Karpas-422 (cell line): ENCODE measurements at regions not wholly inside any gene's neighbourhood (a gene's known extent, or its start where the extent isn't known, plus 50 kb on each side); places are given as distances from the start of the nearest gene placed in this dataset.

ENCODE experiments used
- DNase-seq: peaks from one replicate; pipeline ENCODE4 v3.0.0-alpha.2; 2015
- H2AFZ ChIP-seq: fragments of 200-600 bp; sonication (generic); 2 replicates; pipeline ENCODE4 v1.6.1; 2014; ENCODE audit warnings: antibody characterized with exemption, low read length, mixed read lengths
- H3K27ac ChIP-seq: fragments of 200-600 bp; sonication (generic); 2 replicates; pipeline ENCODE4 v1.5.1; 2014; ENCODE audit warnings: mild to moderate bottlenecking, low read length, moderate library complexity
- H3K27me3 ChIP-seq: fragments of 200-600 bp; sonication (generic); 2 replicates; pipeline ENCODE4 v1.6.1; 2014; ENCODE audit warnings: low read length, mixed read lengths
- H3K36me3 ChIP-seq: fragments of 200-600 bp; sonication (generic); 2 replicates; pipeline ENCODE4 v1.6.1; 2014; ENCODE audit warnings: low read length, mixed read lengths; ENCODE audit not compliant: insufficient read depth
- H3K4me1 ChIP-seq: fragments of 200-600 bp; sonication (generic); 2 replicates; pipeline ENCODE4 v1.6.1; 2014; ENCODE audit warnings: mild to moderate bottlenecking, low read length, mixed read lengths
- H3K4me2 ChIP-seq: fragments of 200-600 bp; sonication (generic); 2 replicates; pipeline ENCODE4 v1.6.1; 2014; ENCODE audit warnings: low read length, low read depth, mild to moderate bottlenecking; ENCODE audit not compliant: poor library complexity, severe bottlenecking
- H3K4me3 ChIP-seq: fragments of 200-600 bp; sonication (generic); 2 replicates; pipeline ENCODE4 v1.5.1; 2014; ENCODE audit warnings: mild to moderate bottlenecking, antibody characterized with exemption, low read length, mixed read lengths
- H3K79me2 ChIP-seq: fragments of 200-600 bp; sonication (generic); 2 replicates; pipeline ENCODE4 v1.6.1; 2014; ENCODE audit warnings: mild to moderate bottlenecking, low read length, mixed read lengths
- H3K9ac ChIP-seq: fragments of 200-600 bp; sonication (generic); 2 replicates; pipeline ENCODE4 v1.6.0; 2014; ENCODE audit warnings: low read length
- H3K9me2 ChIP-seq: fragments of 200-600 bp; sonication (generic), shearing (Covaris generic); replicated peaks from 2 replicates; pipeline ENCODE4 v1.6.0; 2014; ENCODE audit warnings: mild to moderate bottlenecking, low read length, moderate library complexity; ENCODE audit not compliant: insufficient read depth
- H3K9me3 ChIP-seq: fragments of 300-700, 200-600 bp; sonication (generic); 2 replicates; pipeline ENCODE4 v1.6.1; 2014; ENCODE audit warnings: low read length, mixed read lengths
- H4K20me1 ChIP-seq: fragments of 200-600 bp; sonication (generic); 2 replicates; pipeline ENCODE4 v1.6.1; 2014; ENCODE audit warnings: mild to moderate bottlenecking, antibody characterized with exemption, low read length, low read depth; ENCODE audit not compliant: insufficient read depth

DNA sequence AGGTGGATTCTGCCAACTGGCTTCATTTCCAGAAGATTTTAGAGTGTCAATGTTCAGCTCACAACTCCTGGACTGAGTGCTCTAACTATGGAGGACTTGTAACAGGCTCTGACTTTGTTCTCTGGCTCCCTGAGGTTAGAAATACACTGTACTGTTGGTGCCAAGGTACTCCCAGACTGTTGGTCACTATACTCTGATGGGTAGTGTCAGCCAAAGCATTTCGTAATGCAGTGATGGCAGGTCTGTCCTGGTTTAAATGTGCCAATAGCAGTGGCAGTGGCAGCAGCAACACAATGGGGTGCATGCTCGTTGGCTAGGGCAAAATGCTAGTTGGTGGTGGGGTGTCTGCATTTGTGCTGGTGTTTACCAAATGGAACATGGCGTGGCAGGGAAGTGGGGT is 472.2 kb downstream of the TDRD3 start:
- H3K9me2 ChIP-seq: no peaks in the 10 kb centered on the region
- H3K9me3 ChIP-seq: no peaks in the 10 kb centered on the region
- H3K4me1 ChIP-seq: no peaks in the 10 kb centered on the region
- no peak overlapping the region for H3K4me3 ChIP-seq
- no peak overlapping the region for H3K4me2 ChIP-seq
- H3K9ac ChIP-seq: no peak overlapping the region
- H4K20me1 ChIP-seq: no peaks in the 10 kb centered on the region
- no peak for DNase-seq
- H3K27ac ChIP-seq: no peak overlapping the region
- H3K36me3 ChIP-seq: no peaks in the 10 kb centered on the region
- no peaks in the 10 kb centered on the region for H3K79me2 ChIP-seq
- H2AFZ ChIP-seq: no peak overlapping the region
- no peaks in the 10 kb centered on the region for H3K27me3 ChIP-seq

- H3K9me2 ChIP-seq: no peaks in the 10 kb centered on the region
- no peak for DNase-seq
- H3K27ac ChIP-seq: no peak overlapping the region
- H2AFZ ChIP-seq: no peak overlapping the region
- no peaks in the 10 kb centered on the region for H3K36me3 ChIP-seq
- H3K27me3 ChIP-seq: no peaks in the 10 kb centered on the region
- no peak overlapping the region for H3K4me2 ChIP-seq
- no peak overlapping the region for H3K9ac ChIP-seq
- H3K9me3 ChIP-seq: no peaks in the 10 kb centered on the region
- no peak overlapping the region for H3K4me3 ChIP-seq
- H3K79me2 ChIP-seq: no peaks in the 10 kb centered on the region
- H3K4me1 ChIP-seq: no peaks in the 10 kb centered on the region
- H4K20me1 ChIP-seq: no peaks in the 10 kb centered on the region
Observed at GRCh38 chr13:60862036-60862435, 465.0 kb downstream of the TDRD3 start.

DNA sequence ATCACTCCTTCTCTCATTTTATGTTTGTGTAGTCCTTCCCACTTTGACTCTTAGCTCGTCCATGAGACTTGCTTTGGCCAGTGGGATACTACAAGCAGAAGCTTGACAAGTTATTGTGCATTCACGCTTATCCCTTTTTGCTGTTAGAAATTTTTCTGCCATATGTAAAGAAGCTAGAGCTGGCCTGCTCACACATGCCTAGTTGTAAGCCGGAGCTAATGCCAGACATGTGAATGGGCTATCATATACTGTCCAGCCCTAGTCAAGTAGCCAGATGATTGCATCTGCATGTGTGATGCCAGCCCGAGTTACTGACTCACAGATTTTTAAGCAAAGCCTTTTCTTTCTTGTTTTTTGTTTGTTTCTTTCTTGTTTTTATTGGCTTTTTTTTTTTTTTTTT is 460.7 kb downstream of the TDRD3 start:
- H3K27ac ChIP-seq: no peak overlapping the region
- H3K4me2 ChIP-seq: no peak overlapping the region
- no peaks in the 10 kb centered on the region for H3K27me3 ChIP-seq
- H3K9ac ChIP-seq: no peak overlapping the region
- no peaks in the 10 kb centered on the region for H3K4me1 ChIP-seq
- no peak for DNase-seq
- H4K20me1 ChIP-seq: no peaks in the 10 kb centered on the region
- H2AFZ ChIP-seq: no peak overlapping the region
- no peak overlapping the region for H3K4me3 ChIP-seq
- H3K9me2 ChIP-seq: no peaks in the 10 kb centered on the region
- no peaks in the 10 kb centered on the region for H3K9me3 ChIP-seq
- no peaks in the 10 kb centered on the region for H3K79me2 ChIP-seq
- no peaks in the 10 kb centered on the region for H3K36me3 ChIP-seq

- no peak overlapping the region for H3K27ac ChIP-seq
- H3K9me3 ChIP-seq: no peaks in the 10 kb centered on the region; the same call in 1 of the 2 replicates
- no peaks in the 10 kb centered on the region for H3K9me2 ChIP-seq
- no peak overlapping the region for H3K9ac ChIP-seq
- H3K4me2 ChIP-seq: no peak overlapping the region
- H2AFZ ChIP-seq: no peak overlapping the region
- H3K27me3 ChIP-seq: no peaks in the 10 kb centered on the region
- no peaks in the 10 kb centered on the region for H3K79me2 ChIP-seq
- H3K4me3 ChIP-seq: no peak overlapping the region
- no peaks in the 10 kb centered on the region for H4K20me1 ChIP-seq
- H3K4me1 ChIP-seq: no peaks in the 10 kb centered on the region
- DNase-seq: no peak
- H3K36me3 ChIP-seq: no peaks in the 10 kb centered on the region
Observed at GRCh38 chr13:60852886-60853285, 455.9 kb downstream of the TDRD3 start.

- no peak for DNase-seq
- Histone ChIP-seq H3K9me3 (peaks cover 4% of the 10 kb centered on the region), H3K4me3 (no peak overlapping the region), H3K9ac (no peak overlapping the region), H3K27me3 (no peaks in the 10 kb centered on the region), H4K20me1 (no peaks in the 10 kb centered on the region), H2AFZ (no peak overlapping the region), H3K4me2 (no peak overlapping the region), H3K79me2 (no peaks in the 10 kb centered on the region), H3K36me3 (no peaks in the 10 kb centered on the region), H3K27ac (no peak overlapping the region), H3K9me2 (no peaks in the 10 kb centered on the region), H3K4me1 (no peaks in the 10 kb centered on the region)
Observed at GRCh38 chr13:60851378-60851777, 454.4 kb downstream of the TDRD3 start.

- DNase-seq: no peak
- no peaks in the 10 kb centered on the region for H3K9me2 ChIP-seq
- no peaks in the 10 kb centered on the region for H3K27me3 ChIP-seq
- peaks cover 7% of the 10 kb centered on the region for H3K9me3 ChIP-seq
- H3K4me2 ChIP-seq: no peak overlapping the region
- H3K4me3 ChIP-seq: no peak overlapping the region
- H3K4me1 ChIP-seq: no peaks in the 10 kb centered on the region
- H3K36me3 ChIP-seq: no peaks in the 10 kb centered on the region
- H3K79me2 ChIP-seq: no peaks in the 10 kb centered on the region
- H3K27ac ChIP-seq: no peak overlapping the region
- H3K9ac ChIP-seq: no peak overlapping the region
- no peak overlapping the region for H2AFZ ChIP-seq
- H4K20me1 ChIP-seq: no peaks in the 10 kb centered on the region
Observed at GRCh38 chr13:60850526-60850925, 453.5 kb downstream of the TDRD3 start.

DNA sequence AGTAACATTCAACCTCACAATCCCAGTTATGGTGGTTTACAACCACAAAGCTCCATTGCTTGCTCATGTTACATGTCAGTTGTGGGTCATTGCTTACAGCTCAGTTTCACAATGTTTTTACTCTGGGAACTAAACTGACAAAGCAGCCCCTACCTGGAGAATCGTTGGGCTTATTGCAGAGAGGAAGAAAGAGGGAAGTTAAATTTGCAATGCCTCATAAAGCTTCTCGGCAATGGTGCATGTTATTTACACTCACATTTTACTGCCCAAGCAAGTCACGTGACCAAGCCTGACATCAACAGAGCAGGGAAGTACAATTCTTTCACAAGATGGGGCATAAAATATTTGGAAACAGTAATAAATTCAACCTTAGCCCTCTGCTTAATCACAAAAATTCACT is 441.6 kb downstream of the TDRD3 start:
- H3K4me3 ChIP-seq: no peak overlapping the region

DNA sequence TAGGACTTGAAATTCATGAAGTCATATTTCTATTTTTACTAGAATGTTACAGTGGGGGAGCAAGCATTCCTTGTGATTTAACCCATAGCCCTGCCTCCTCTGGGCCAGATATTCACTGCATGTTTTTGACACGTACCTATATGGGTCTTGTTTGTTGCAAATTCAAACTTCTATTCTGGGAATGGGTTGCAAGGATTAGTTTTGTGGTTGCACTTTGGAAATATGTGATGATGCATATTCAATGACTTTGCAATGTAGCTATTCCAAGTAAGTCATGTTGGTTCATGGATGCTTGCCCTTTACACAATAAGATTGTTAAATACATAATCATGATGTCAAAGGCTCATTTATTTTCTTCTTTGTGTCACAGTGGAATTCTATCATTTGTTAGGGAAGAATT is 440.8 kb downstream of the TDRD3 start:
- Histone ChIP-seq H3K36me3 (no peaks in the 10 kb centered on the region), H3K9me3 (no peaks in the 10 kb centered on the region), H3K9me2 (0 out of 2 replicates have a peak, but pooled peaks cover 6% of the 10 kb centered on the region), H3K4me3 (no peak overlapping the region), H3K4me1 (no peaks in the 10 kb centered on the region), H3K27ac (no peak overlapping the region), H3K79me2 (no peaks in the 10 kb centered on the region), H4K20me1 (no peaks in the 10 kb centered on the region), H3K4me2 (no peak overlapping the region), H3K27me3 (no peaks in the 10 kb centered on the region), H3K9ac (no peak overlapping the region), H2AFZ (no peak overlapping the region)
- no peak for DNase-seq

More for the DNA sequence above, 441.6 kb downstream of the TDRD3 start:
- no peaks in the 10 kb centered on the region for H3K79me2 ChIP-seq
- H3K9me3 ChIP-seq: no peaks in the 10 kb centered on the region
- 0 out of 2 replicates have a peak, but pooled peaks cover 6% of the 10 kb centered on the region for H3K9me2 ChIP-seq
- H3K4me1 ChIP-seq: no peaks in the 10 kb centered on the region
- no peaks in the 10 kb centered on the region for H3K27me3 ChIP-seq
- DNase-seq: no peak
- no peak overlapping the region for H2AFZ ChIP-seq
- no peak overlapping the region for H3K27ac ChIP-seq
- H4K20me1 ChIP-seq: no peaks in the 10 kb centered on the region
- no peaks in the 10 kb centered on the region for H3K36me3 ChIP-seq
- no peak overlapping the region for H3K9ac ChIP-seq
- no peak overlapping the region for H3K4me2 ChIP-seq

- Histone ChIP-seq H4K20me1 (no peaks in the 10 kb centered on the region), H2AFZ (no peak overlapping the region), H3K9me2 (0 out of 2 replicates have a peak, but pooled peaks cover 6% of the 10 kb centered on the region), H3K9ac (no peak overlapping the region), H3K4me3 (no peak overlapping the region), H3K4me2 (no peak overlapping the region), H3K4me1 (no peaks in the 10 kb centered on the region), H3K27me3 (no peaks in the 10 kb centered on the region), H3K79me2 (no peaks in the 10 kb centered on the region), H3K36me3 (no peaks in the 10 kb centered on the region), H3K27ac (no peak overlapping the region), H3K9me3 (no peaks in the 10 kb centered on the region)
- DNase-seq: no peak
Observed at GRCh38 chr13:60836821-60837220, 439.8 kb downstream of the TDRD3 start.
